Tibial nerve (tissue), 4 donors: ENCODE measurements at regions not wholly inside any gene's neighbourhood (a gene's known extent, or its start where the extent isn't known, plus 50 kb on each side); places are given as distances from the start of the nearest gene placed in this dataset.

Source experiments
- EP300 ChIP-seq, 2 donors: sonication (generic); formaldehyde crosslinking; IDR thresholded peaks; one replicate each; pipeline ENCODE4 v1.6.1; 2017; ENCODE audit warnings: antibody characterized with exemption in 2 of 2, mild to moderate bottlenecking in 1 of 2
- POLR2A ChIP-seq, 2 donors: fragments of 450-650 bp; IDR thresholded peaks; one replicate each; pipeline ENCODE4 v1.6.1; 2017; ENCODE audit warnings: antibody characterized with exemption in 2 of 2, mild to moderate bottlenecking in 2 of 2, moderate library complexity in 2 of 2
- TF ChIP-seq, protein P1 (sequence below), 5 experiments: fragments of 200-600 bp in 3 of 5; fragments of 450-650 bp in 2 of 5; sonication (generic) in 3 of 5; IDR thresholded peaks; one replicate each; pipeline ENCODE4 v1.5.1; 2016 to 2019; ENCODE audit warnings: antibody characterized with exemption in 5 of 5, mild to moderate bottlenecking in 3 of 5, moderate library complexity in 2 of 5

DNA sequence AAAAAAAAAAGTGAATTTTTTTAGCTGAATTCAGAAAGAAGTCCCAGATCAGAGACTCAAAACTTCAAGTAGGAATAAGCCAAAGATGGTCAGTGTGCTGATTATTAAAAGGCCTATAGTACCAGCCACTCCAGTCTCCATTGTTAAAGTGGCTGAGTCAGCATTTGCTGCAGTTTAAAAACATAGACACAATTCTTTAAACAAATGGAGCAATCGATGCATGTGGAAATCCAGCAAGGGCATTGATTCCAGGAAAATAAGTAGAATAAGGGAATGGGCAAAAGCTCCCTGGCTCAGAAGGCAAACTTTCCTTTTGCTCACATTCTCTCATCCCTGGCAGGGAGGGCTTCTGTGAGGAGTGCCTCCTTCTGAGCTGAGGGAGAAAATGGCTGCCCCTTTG is 317.6 kb downstream of the LRIG3 start:
- TF ChIP-seq, protein P1, sequence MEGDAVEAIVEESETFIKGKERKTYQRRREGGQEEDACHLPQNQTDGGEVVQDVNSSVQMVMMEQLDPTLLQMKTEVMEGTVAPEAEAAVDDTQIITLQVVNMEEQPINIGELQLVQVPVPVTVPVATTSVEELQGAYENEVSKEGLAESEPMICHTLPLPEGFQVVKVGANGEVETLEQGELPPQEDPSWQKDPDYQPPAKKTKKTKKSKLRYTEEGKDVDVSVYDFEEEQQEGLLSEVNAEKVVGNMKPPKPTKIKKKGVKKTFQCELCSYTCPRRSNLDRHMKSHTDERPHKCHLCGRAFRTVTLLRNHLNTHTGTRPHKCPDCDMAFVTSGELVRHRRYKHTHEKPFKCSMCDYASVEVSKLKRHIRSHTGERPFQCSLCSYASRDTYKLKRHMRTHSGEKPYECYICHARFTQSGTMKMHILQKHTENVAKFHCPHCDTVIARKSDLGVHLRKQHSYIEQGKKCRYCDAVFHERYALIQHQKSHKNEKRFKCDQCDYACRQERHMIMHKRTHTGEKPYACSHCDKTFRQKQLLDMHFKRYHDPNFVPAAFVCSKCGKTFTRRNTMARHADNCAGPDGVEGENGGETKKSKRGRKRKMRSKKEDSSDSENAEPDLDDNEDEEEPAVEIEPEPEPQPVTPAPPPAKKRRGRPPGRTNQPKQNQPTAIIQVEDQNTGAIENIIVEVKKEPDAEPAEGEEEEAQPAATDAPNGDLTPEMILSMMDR (IDR thresholded peaks at IDR 0.05): no peak
- TF ChIP-seq EP300 (IDR thresholded peaks at IDR 0.05) (no peak), POLR2A (IDR thresholded peaks at IDR 0.05) (no peak)
